Brain microvascular endothelial cell (primary cell): ENCODE measurements at regions not wholly inside any gene's neighbourhood (a gene's known extent, or its start where the extent isn't known, plus 50 kb on each side); places are given as distances from the start of the nearest gene placed in this dataset.

Experiments used
- DNase-seq: peaks from one replicate; pipeline ENCODE4 v3.0.0-alpha.2; 2020
- H3K27ac ChIP-seq: fragments of 250-450 bp; sonication (Bioruptor Pico); 2 replicates; pipeline ENCODE4 v1.5.1; 2020; ENCODE audit warnings: mild to moderate bottlenecking, moderate library complexity
- H3K27me3 ChIP-seq: fragments of 250-450 bp; sonication (Bioruptor Pico); replicated peaks from 2 replicates; pipeline ENCODE4 v1.5.1; 2020; ENCODE audit warnings: mild to moderate bottlenecking
- H3K36me3 ChIP-seq: fragments of 250-450 bp; sonication (Bioruptor Pico); replicated peaks from 2 replicates; pipeline ENCODE4 v1.5.1; 2020; ENCODE audit warnings: mild to moderate bottlenecking
- H3K4me3 ChIP-seq: 2 replicates; pipeline ENCODE4 v1.5.1; 2011; ENCODE audit warnings: low read depth, mild to moderate bottlenecking, control low read depth, low read length, moderate library complexity
- CTCF ChIP-seq: IDR thresholded peaks from 2 replicates; pipeline ENCODE4 v1.5.1; 2011; ENCODE audit warnings: low read depth, mild to moderate bottlenecking, moderate library complexity, low read length, control low read depth, inconsistent platforms; ENCODE audit errors: missing control alignments
- in situ Hi-C: cut with HindIII; loops from 2 replicates; pipeline ENCODE4 v1.10.0; 2017; ENCODE audit warnings: low sequenced_read_pairs, low pct_ligation_motif_present

GRCh38 chr6:159501558-159501957 is 191.5 kb downstream of the SOD2 start:
- no peak for TF ChIP-seq CTCF
- H3K36me3 ChIP-seq = no peaks in the 10 kb centered on the region
- no peak overlapping the region for H3K4me3 ChIP-seq
- in situ Hi-C loops = no loop called here
- H3K27me3 ChIP-seq = no peaks in the 10 kb centered on the region
- no peak for DNase-seq
- H3K27ac ChIP-seq = no peak overlapping the region

GRCh38 chr6:159499034-159499433 is 194.0 kb downstream of the SOD2 start:
- in situ Hi-C loops = no loop called here
- no peak overlapping the region for H3K4me3 ChIP-seq
- no peak for DNase-seq
- no peaks in the 10 kb centered on the region for H3K36me3 ChIP-seq
- TF ChIP-seq CTCF = no peak
- no peak overlapping the region for H3K27ac ChIP-seq
- no peaks in the 10 kb centered on the region for H3K27me3 ChIP-seq

- Histone ChIP-seq H3K27me3 (no peaks in the 10 kb centered on the region), H3K27ac (no peak overlapping the region), H3K4me3 (no peak overlapping the region), H3K36me3 (no peaks in the 10 kb centered on the region)
- in situ Hi-C loops = no loop called here
- DNase-seq = no peak
- no peak for TF ChIP-seq CTCF
Observed at GRCh38 chr6:159494586-159494972, 198.5 kb downstream of the SOD2 start.

GRCh38 chr6:159493898-159494585 is 199.0 kb downstream of the SOD2 start:
- no peak overlapping the region for H3K4me3 ChIP-seq
- H3K27ac ChIP-seq = no peak overlapping the region
- no peak for DNase-seq
- no peaks in the 10 kb centered on the region for H3K36me3 ChIP-seq
- no peaks in the 10 kb centered on the region for H3K27me3 ChIP-seq
- in situ Hi-C loops = no loop called here
- TF ChIP-seq CTCF = no peak

GRCh38 chr6:159493231-159493897 is 199.7 kb downstream of the SOD2 start:
- Histone ChIP-seq H3K27ac (no peak overlapping the region), H3K4me3 (no peak overlapping the region), H3K36me3 (no peaks in the 10 kb centered on the region), H3K27me3 (no peaks in the 10 kb centered on the region)
- in situ Hi-C loops = no loop called here
- no peak for TF ChIP-seq CTCF
- DNase-seq = no peak
